ENCODE measurements at regions not wholly inside any gene's neighbourhood (a gene's known extent, or its start where the extent isn't known, plus 50 kb on each side); places are given as distances from the start of the nearest gene placed in this dataset.

DNA sequence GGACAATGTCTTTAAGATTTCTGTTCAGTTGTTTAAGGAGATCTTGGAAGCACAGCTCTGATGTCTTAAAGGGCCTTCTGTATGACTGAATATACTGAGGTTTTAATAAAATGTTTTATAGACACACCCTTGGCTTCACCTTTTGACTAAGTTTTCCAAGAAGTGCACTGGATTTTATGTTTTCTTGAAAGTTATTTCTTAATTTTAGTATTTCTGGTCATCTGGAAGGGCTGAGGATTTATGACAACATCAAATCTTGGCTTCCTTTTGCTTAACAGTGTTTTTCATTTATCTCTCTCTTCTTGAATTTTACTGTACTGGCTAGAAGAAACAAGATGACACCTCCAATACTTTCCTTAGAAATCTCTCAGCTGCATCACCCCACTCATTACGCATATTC, 2423.4 kb downstream of the LRRC4C start:
- no peak overlapping the region for H3K18ac ChIP-seq (ENCODE audit: insufficient read length, low read depth, low read length)
- no peak overlapping the region for H2BK15ac ChIP-seq (ENCODE audit: low read depth, low read length)
- H3K4ac ChIP-seq (ENCODE audit: low read depth, low read length), result no peak overlapping the region
- no peak overlapping the region for H4K5ac ChIP-seq (ENCODE audit: insufficient read length, low read depth, low read length)
- no peak overlapping the region for H2BK5ac ChIP-seq (ENCODE audit: insufficient read length, low read length)
- no peaks in the 10 kb centered on the region for H3K36me3 Mint-ChIP-seq (ENCODE audit: insufficient read depth in 1 of 3, low read depth in 3 of 3)
- no peak overlapping the region for H2BK12ac ChIP-seq (ENCODE audit: insufficient read length, low read depth, low read length)
- H3K9me3 ChIP-seq (ENCODE audit: control insufficient read depth, low read depth, low read length), result no peaks in the 10 kb centered on the region
- no peaks in the 10 kb centered on the region for H3K4me1 Mint-ChIP-seq
- H3K23ac ChIP-seq (ENCODE audit: insufficient read length, low read depth, low read length), result no peak overlapping the region
- no peak overlapping the region for H3K14ac ChIP-seq (ENCODE audit: insufficient read depth, low read length)
- H3T11ph ChIP-seq (ENCODE audit: low read length), result no peak overlapping the region
- H4K8ac ChIP-seq (replicated peaks; ENCODE audit: insufficient read length, low read depth, low read length), result no peak overlapping the region
- no peaks in the 10 kb centered on the region for H4K20me1 ChIP-seq (ENCODE audit: control insufficient read depth, insufficient read depth, insufficient read length)
- H3K27ac ChIP-seq (ENCODE audit: insufficient read length, low read depth, low read length), result no peak overlapping the region
- no peak overlapping the region for H4K91ac ChIP-seq (ENCODE audit: insufficient read length, low read depth, low read length)
- no peak overlapping the region for H2AK5ac ChIP-seq (ENCODE audit: insufficient read length, low read length)
- no peak overlapping the region for H3K27ac Mint-ChIP-seq
- H3K4me1 ChIP-seq (ENCODE audit: insufficient read depth, low read length), result no peaks in the 10 kb centered on the region
- TF ChIP-seq, protein P1, sequence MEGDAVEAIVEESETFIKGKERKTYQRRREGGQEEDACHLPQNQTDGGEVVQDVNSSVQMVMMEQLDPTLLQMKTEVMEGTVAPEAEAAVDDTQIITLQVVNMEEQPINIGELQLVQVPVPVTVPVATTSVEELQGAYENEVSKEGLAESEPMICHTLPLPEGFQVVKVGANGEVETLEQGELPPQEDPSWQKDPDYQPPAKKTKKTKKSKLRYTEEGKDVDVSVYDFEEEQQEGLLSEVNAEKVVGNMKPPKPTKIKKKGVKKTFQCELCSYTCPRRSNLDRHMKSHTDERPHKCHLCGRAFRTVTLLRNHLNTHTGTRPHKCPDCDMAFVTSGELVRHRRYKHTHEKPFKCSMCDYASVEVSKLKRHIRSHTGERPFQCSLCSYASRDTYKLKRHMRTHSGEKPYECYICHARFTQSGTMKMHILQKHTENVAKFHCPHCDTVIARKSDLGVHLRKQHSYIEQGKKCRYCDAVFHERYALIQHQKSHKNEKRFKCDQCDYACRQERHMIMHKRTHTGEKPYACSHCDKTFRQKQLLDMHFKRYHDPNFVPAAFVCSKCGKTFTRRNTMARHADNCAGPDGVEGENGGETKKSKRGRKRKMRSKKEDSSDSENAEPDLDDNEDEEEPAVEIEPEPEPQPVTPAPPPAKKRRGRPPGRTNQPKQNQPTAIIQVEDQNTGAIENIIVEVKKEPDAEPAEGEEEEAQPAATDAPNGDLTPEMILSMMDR (conservative IDR thresholded peaks at IDR 0.05), result no peak
- no peaks in the 10 kb centered on the region for H3K23me2 ChIP-seq (ENCODE audit: insufficient read length, low read depth, low read length, poor library complexity, severe bottlenecking)
- no peaks in the 10 kb centered on the region for H3K79me2 ChIP-seq (ENCODE audit: insufficient read depth, low read length)
- no peaks in the 10 kb centered on the region for H3K27me3 Mint-ChIP-seq (ENCODE audit: low read depth)
- no peak overlapping the region for H3K9ac ChIP-seq (ENCODE audit: extremely low read depth, insufficient read length, low read length)
- H3K9me3 Mint-ChIP-seq, result peaks cover 0 to 3% of the 10 kb centered on the region in 2 experiments; a peak in 1 of 5 replicates
- H3K56ac ChIP-seq (ENCODE audit: insufficient read length, low read depth, low read length), result no peak overlapping the region
- WGBS (ENCODE audit: extremely low coverage, insufficient read length, low lambda C conversion rate), result no CpG with 5 or more reads among the region's 1 CpG
- no peaks in the 10 kb centered on the region for H3K27me3 ChIP-seq (ENCODE audit: insufficient read depth, low read length)
- DNase-seq, result no peak
- no peak overlapping the region for H3K4me3 Mint-ChIP-seq
- H2BK120ac ChIP-seq (ENCODE audit: low read depth, low read length, poor library complexity, severe bottlenecking), result no peak overlapping the region
- no peak overlapping the region for H2AFZ ChIP-seq (ENCODE audit: low read length)
- no peak overlapping the region for H3K4me2 ChIP-seq (ENCODE audit: insufficient read depth, insufficient read length, low read length)
- H3K79me1 ChIP-seq (ENCODE audit: insufficient read depth, low read depth, low read length, poor library complexity, severe bottlenecking), result no peaks in the 10 kb centered on the region
- H2BK20ac ChIP-seq (ENCODE audit: low read depth, low read length, poor library complexity, severe bottlenecking), result no peak overlapping the region
